H1 (cell line): ENCODE measurements at regions not wholly inside any gene's neighbourhood (a gene's known extent, or its start where the extent isn't known, plus 50 kb on each side); places are given as distances from the start of the nearest gene placed in this dataset.

Experiments
- GABPA ChIP-seq: IDR thresholded peaks from 2 replicates; pipeline ENCODE4 v1.6.1; 2011; ENCODE audit warnings: mild to moderate bottlenecking, low read length, moderate library complexity, borderline replicate concordance; ENCODE audit not compliant: insufficient read depth
- NANOG ChIP-seq: IDR thresholded peaks from 2 replicates; pipeline ENCODE4 v1.6.1; 2011; ENCODE audit warnings: low read length, low read depth, mild to moderate bottlenecking, inconsistent platforms; ENCODE audit not compliant: insufficient read depth, poor library complexity, severe bottlenecking
- TEAD4 ChIP-seq: IDR thresholded peaks from 2 replicates; pipeline ENCODE4 v1.6.1; 2012; ENCODE audit warnings: low read depth, low read length, inconsistent platforms, mixed read lengths
- TF ChIP-seq, protein P1 (sequence below): IDR thresholded peaks from 2 replicates; pipeline ENCODE4 v1.6.1; 2012; ENCODE audit warnings: inconsistent platforms
- TF ChIP-seq, protein P2 (sequence below): IDR thresholded peaks from 2 replicates; pipeline ENCODE4 v1.6.1; 2011; ENCODE audit warnings: low read length, improper control_type of control experiment
- TF ChIP-seq, protein P3 (sequence below): IDR thresholded peaks from 2 replicates; pipeline ENCODE4 v1.6.1; 2012; ENCODE audit warnings: low read length, inconsistent platforms

DNA sequence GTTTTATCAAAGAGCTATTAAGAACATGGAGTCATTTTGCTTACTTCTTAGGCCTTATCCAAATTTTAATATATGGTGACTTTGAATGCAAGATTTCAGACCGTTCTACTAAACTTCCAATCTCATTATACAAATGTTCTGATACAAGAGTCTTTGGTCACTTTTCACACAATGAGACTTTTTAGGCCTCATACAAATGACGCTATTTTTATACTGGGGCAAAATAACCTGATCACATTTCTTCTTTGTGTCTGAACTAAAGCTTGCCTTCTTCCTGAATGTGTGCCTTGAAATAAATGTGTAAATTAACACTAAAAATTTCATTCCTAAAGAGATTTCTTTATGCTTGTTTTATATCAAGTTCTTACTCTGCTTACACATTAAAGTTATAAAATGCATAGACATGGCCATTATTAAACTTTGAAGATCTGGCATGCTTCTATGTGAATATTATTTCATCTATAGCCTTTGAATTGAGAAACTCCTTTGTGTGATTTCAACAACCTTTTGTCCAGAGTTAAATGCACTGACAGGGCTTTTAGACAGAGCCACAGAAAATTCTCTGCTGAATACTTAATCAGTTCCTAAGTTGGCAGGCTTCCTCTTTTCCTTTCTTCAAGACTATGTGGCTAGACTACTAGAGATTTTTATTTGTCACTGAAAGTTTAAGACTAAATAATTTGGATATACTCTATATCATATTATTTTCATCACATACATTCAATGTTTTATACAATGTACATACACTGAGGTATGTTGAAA, 86.1 kb downstream of the EDNRB start (continued):
- TF ChIP-seq, protein P1, sequence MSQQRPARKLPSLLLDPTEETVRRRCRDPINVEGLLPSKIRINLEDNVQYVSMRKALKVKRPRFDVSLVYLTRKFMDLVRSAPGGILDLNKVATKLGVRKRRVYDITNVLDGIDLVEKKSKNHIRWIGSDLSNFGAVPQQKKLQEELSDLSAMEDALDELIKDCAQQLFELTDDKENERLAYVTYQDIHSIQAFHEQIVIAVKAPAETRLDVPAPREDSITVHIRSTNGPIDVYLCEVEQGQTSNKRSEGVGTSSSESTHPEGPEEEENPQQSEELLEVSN = no peak
- TF ChIP-seq GABPA = no peak
- TF ChIP-seq NANOG = no peak
- TF ChIP-seq, protein P2, sequence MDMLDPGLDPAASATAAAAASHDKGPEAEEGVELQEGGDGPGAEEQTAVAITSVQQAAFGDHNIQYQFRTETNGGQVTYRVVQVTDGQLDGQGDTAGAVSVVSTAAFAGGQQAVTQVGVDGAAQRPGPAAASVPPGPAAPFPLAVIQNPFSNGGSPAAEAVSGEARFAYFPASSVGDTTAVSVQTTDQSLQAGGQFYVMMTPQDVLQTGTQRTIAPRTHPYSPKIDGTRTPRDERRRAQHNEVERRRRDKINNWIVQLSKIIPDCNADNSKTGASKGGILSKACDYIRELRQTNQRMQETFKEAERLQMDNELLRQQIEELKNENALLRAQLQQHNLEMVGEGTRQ = no peak
- TF ChIP-seq, protein P3, sequence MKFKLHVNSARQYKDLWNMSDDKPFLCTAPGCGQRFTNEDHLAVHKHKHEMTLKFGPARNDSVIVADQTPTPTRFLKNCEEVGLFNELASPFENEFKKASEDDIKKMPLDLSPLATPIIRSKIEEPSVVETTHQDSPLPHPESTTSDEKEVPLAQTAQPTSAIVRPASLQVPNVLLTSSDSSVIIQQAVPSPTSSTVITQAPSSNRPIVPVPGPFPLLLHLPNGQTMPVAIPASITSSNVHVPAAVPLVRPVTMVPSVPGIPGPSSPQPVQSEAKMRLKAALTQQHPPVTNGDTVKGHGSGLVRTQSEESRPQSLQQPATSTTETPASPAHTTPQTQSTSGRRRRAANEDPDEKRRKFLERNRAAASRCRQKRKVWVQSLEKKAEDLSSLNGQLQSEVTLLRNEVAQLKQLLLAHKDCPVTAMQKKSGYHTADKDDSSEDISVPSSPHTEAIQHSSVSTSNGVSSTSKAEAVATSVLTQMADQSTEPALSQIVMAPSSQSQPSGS = no peak
- no peak for TF ChIP-seq TEAD4
